ENCODE measurements at regions not wholly inside any gene's neighbourhood (a gene's known extent, or its start where the extent isn't known, plus 50 kb on each side); places are given as distances from the start of the nearest gene placed in this dataset.

DNA sequence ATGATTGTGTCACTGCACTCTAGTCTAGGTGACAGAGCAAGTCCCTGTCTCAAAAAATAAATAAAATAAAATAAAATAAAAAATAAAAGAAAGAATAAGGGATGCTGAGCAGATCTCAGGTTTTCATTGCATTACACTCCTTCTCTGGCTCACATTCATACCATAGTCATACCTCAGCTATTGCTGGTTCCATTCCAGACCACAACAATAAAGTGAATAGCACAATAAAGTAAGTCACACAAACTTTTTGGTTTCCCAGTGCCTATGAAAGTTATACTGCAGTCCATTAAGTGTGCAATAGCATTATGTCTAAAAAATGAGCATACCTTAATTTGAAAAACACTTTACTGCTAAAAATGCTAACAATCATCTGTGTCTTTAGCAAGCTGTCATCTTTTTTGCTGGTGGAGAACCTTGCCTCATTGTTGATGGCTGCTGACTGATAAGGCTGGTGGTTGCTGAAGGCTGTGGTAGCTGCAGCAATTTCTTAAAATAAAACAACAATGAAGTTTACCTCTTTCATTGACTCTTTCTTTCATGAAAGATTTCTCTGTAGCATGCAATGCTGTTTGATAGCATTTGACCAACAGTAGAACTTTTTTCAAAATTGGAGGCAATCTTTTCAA, 415.7 kb downstream of the ZNF608 start:
- TF ChIP-seq, protein P1, sequence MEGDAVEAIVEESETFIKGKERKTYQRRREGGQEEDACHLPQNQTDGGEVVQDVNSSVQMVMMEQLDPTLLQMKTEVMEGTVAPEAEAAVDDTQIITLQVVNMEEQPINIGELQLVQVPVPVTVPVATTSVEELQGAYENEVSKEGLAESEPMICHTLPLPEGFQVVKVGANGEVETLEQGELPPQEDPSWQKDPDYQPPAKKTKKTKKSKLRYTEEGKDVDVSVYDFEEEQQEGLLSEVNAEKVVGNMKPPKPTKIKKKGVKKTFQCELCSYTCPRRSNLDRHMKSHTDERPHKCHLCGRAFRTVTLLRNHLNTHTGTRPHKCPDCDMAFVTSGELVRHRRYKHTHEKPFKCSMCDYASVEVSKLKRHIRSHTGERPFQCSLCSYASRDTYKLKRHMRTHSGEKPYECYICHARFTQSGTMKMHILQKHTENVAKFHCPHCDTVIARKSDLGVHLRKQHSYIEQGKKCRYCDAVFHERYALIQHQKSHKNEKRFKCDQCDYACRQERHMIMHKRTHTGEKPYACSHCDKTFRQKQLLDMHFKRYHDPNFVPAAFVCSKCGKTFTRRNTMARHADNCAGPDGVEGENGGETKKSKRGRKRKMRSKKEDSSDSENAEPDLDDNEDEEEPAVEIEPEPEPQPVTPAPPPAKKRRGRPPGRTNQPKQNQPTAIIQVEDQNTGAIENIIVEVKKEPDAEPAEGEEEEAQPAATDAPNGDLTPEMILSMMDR (conservative IDR thresholded peaks at IDR 0.05) = no peak
- TF ChIP-seq ZFX (IDR thresholded peaks at IDR 0.05) = no peak
